A549 (cell line): ENCODE measurements at regions not wholly inside any gene's neighbourhood (a gene's known extent, or its start where the extent isn't known, plus 50 kb on each side); places are given as distances from the start of the nearest gene placed in this dataset.

ENCODE experiments used
- HDAC2 ChIP-seq: fragments of 200-600 bp; sonication (generic); IDR thresholded peaks from 2 replicates; pipeline ENCODE4 v1.6.1; 2016
- POLR2A ChIP-seq: IDR thresholded peaks from 2 replicates; pipeline ENCODE4 v1.6.1; 2012; ENCODE audit warnings: mild to moderate bottlenecking, low read length
- RCOR1 ChIP-seq: fragments of 150-350 bp; IDR thresholded peaks from 2 replicates; pipeline ENCODE4 v1.6.1; 2014; ENCODE audit warnings: antibody characterized with exemption, low read length, low read depth
- RFX5 ChIP-seq: fragments of 450-650 bp; IDR thresholded peaks from 2 replicates; pipeline ENCODE4 v1.7.1; 2014; ENCODE audit warnings: antibody characterized with exemption, mild to moderate bottlenecking, moderate library complexity
- TF ChIP-seq, protein P1 (sequence below): fragments of >200 bp; sonication (Bioruptor Twin); formaldehyde crosslinking; IDR thresholded peaks from 3 replicates; pipeline ENCODE4 v1.5.1; 2016

DNA sequence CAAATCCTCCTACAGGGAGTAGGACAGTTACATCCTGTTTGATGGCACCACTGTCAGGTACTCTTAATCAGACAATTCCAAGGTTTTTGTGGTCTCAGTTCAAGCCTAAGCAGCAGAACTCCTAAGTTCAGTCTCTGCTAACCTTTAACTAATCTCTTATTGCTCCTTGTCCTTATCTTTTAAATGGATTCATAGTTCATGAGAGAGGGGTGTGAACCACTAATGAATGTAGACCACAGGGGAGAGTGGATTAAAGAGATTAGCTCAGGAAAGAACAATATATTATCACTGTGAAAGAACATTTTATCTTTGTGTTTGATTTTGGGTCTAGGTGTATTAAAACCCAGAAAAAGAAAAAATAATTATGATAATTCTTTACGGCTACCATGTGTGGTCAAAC lies 168.9 kb downstream of the DCK start:
- no peak for TF ChIP-seq POLR2A
- no peak for TF ChIP-seq RFX5
- no peak for TF ChIP-seq RCOR1
- TF ChIP-seq, protein P1, sequence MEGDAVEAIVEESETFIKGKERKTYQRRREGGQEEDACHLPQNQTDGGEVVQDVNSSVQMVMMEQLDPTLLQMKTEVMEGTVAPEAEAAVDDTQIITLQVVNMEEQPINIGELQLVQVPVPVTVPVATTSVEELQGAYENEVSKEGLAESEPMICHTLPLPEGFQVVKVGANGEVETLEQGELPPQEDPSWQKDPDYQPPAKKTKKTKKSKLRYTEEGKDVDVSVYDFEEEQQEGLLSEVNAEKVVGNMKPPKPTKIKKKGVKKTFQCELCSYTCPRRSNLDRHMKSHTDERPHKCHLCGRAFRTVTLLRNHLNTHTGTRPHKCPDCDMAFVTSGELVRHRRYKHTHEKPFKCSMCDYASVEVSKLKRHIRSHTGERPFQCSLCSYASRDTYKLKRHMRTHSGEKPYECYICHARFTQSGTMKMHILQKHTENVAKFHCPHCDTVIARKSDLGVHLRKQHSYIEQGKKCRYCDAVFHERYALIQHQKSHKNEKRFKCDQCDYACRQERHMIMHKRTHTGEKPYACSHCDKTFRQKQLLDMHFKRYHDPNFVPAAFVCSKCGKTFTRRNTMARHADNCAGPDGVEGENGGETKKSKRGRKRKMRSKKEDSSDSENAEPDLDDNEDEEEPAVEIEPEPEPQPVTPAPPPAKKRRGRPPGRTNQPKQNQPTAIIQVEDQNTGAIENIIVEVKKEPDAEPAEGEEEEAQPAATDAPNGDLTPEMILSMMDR = no peak
- TF ChIP-seq HDAC2 = no peak
